Upper lobe of left lung (tissue), 6 donors: ENCODE measurements at regions not wholly inside any gene's neighbourhood (a gene's known extent, or its start where the extent isn't known, plus 50 kb on each side); places are given as distances from the start of the nearest gene placed in this dataset.

ENCODE experiments used
- ATAC-seq, 2 donors: fragments of 200-7000 bp; cut with Tn5 transposase; one replicate each; pipeline ENCODE4 v1.9.1; 2022; ENCODE audit warnings: mild to moderate bottlenecking in 2 of 2, moderate library complexity in 2 of 2; ENCODE audit not compliant: low FRiP score in 2 of 2
- DNase-seq, 2 donors: peaks; one replicate each; pipeline ENCODE4 v3.0.0-alpha.2; 2019 to 2020
- H3K27ac ChIP-seq, 4 donors: fragments of 200-600 bp; sonication (generic); one replicate each; pipeline ENCODE4 v1.5.1; 2016 to 2019
- H3K27me3 ChIP-seq, 4 donors: fragments of 200-600 bp; sonication (generic); one replicate each; pipeline ENCODE4 v1.5.1; 2017 to 2019
- H3K36me3 ChIP-seq, 4 donors: fragments of 200-600 bp; sonication (generic); one replicate each; pipeline ENCODE4 v1.5.1; 2016 to 2019
- H3K4me1 ChIP-seq, 4 donors: fragments of 200-600 bp; sonication (generic); one replicate each; pipeline ENCODE4 v1.5.1; 2018 to 2019
- H3K4me3 ChIP-seq, 4 donors: fragments of 200-600 bp; sonication (generic); one replicate each; pipeline ENCODE4 v1.5.1; 2017 to 2019; ENCODE audit warnings: mild to moderate bottlenecking in 2 of 4, moderate library complexity in 1 of 4
- H3K9me3 ChIP-seq, 4 donors: fragments of 200-600 bp; sonication (generic); one replicate each; pipeline ENCODE4 v1.5.1; 2018 to 2019
- CTCF ChIP-seq, 6 experiments: fragments of 450-650 bp in 4 of 6; fragments of 200-600 bp in 2 of 6; sonication (generic) in 2 of 6; IDR thresholded peaks; one replicate each; pipeline ENCODE4 v1.5.1; 2016 to 2019; ENCODE audit warnings: antibody characterized with exemption in 6 of 6
- EP300 ChIP-seq, 4 donors: sonication (generic); formaldehyde crosslinking; IDR thresholded peaks; one replicate each; pipeline ENCODE4 v1.5.1; 2017; ENCODE audit warnings: antibody characterized with exemption in 4 of 4, control low read depth in 2 of 4
- POLR2A ChIP-seq, 4 donors: fragments of 450-650 bp; IDR thresholded peaks; one replicate each; pipeline ENCODE4 v1.5.1; 2016 to 2017; ENCODE audit warnings: antibody characterized with exemption in 4 of 4, mild to moderate bottlenecking in 2 of 4
- POLR2AphosphoS5 ChIP-seq, 2 donors: sonication (generic); formaldehyde crosslinking; IDR thresholded peaks; one replicate each; pipeline ENCODE4 v1.5.1; 2017; ENCODE audit warnings: antibody characterized with exemption in 2 of 2
- WGBS, 2 donors: methylation state at CpG; one replicate each; pipeline ENCODE4 v1.1.5; 2017 to 2018; 5-methylcytosine and 5-hydroxymethylcytosine counted together
- donor health status: DM: no; HTN: no; CAD: no; lungs with moderate emphysema.
- donor health status: DM: no; HTN: yes; CAD: no; lungs with severe emphysema.

- Histone ChIP-seq H3K4me1 (no peaks in the 10 kb centered on the region), H3K9me3 (no peaks in the 10 kb centered on the region), H3K36me3 (no peaks in the 10 kb centered on the region), H3K4me3 (no peak overlapping the region), H3K27me3 (no peaks in the 10 kb centered on the region), H3K27ac (no peak overlapping the region)
- TF ChIP-seq POLR2AphosphoS5 (IDR thresholded peaks at IDR 0.05): no peak
- TF ChIP-seq POLR2A (IDR thresholded peaks at IDR 0.05): no peak
- TF ChIP-seq EP300 (IDR thresholded peaks at IDR 0.05): no peak
- no peak for TF ChIP-seq CTCF (IDR thresholded peaks at IDR 0.05)
- DNase-seq: no peak
- ATAC-seq: peak in 1 of 2 donors; percentile 9
- 86 to 92% methylated on average over 16 to 21 of the region's 21 CpGs for WGBS, 2 donors
Observed at GRCh38 chr20:57794600-57795341, 85.0 kb upstream of the PMEPA1 start.

GRCh38 chr20:57794036-57794435, 84.2 kb upstream of the PMEPA1 start:
- Histone ChIP-seq H3K27ac (no peak overlapping the region), H3K4me1 (no peaks in the 10 kb centered on the region), H3K9me3 (no peaks in the 10 kb centered on the region), H3K36me3 (no peaks in the 10 kb centered on the region), H3K4me3 (no peak overlapping the region), H3K27me3 (no peaks in the 10 kb centered on the region)
- WGBS, 2 donors: 92 to 94% methylated on average over 7 of the region's 7 CpGs
- TF ChIP-seq CTCF (IDR thresholded peaks at IDR 0.05) (no peak), EP300 (IDR thresholded peaks at IDR 0.05) (no peak), POLR2AphosphoS5 (IDR thresholded peaks at IDR 0.05) (no peak), POLR2A (IDR thresholded peaks at IDR 0.05) (no peak)
- ATAC-seq (no peak), DNase-seq (no peak)

GRCh38 chr20:57793421-57793820, 83.6 kb upstream of the PMEPA1 start:
- no peaks in the 10 kb centered on the region for H3K36me3 ChIP-seq
- 94% methylated on average over 3 to 9 of the region's 9 CpGs for WGBS, 2 donors
- no peak for TF ChIP-seq CTCF (IDR thresholded peaks at IDR 0.05)
- TF ChIP-seq POLR2AphosphoS5 (IDR thresholded peaks at IDR 0.05): no peak
- TF ChIP-seq EP300 (IDR thresholded peaks at IDR 0.05): no peak
- ATAC-seq: no peak
- no peak overlapping the region for H3K27ac ChIP-seq
- no peaks in the 10 kb centered on the region for H3K4me1 ChIP-seq
- peak in 1 of 2 donors; percentile 7 for DNase-seq
- no peaks in the 10 kb centered on the region for H3K27me3 ChIP-seq
- H3K4me3 ChIP-seq: no peak overlapping the region
- H3K9me3 ChIP-seq: no peaks in the 10 kb centered on the region

GRCh38 chr20:57792386-57793080, 82.7 kb upstream of the PMEPA1 start:
- Histone ChIP-seq H3K27me3 (no peaks in the 10 kb centered on the region), H3K9me3 (no peaks in the 10 kb centered on the region), H3K4me1 (no peaks in the 10 kb centered on the region), H3K27ac (no peak overlapping the region), H3K36me3 (no peaks in the 10 kb centered on the region), H3K4me3 (no peak overlapping the region)
- DNase-seq (peak; percentile 6 to 34), ATAC-seq (no peak)
- 86 to 87% methylated on average over 15 to 20 of the region's 20 CpGs for WGBS, 2 donors
- no peak for TF ChIP-seq POLR2AphosphoS5 (IDR thresholded peaks at IDR 0.05)

GRCh38 chr20:57791966-57792365, 82.2 kb upstream of the PMEPA1 start:
- Histone ChIP-seq H3K4me3 (no peak overlapping the region), H3K9me3 (no peaks in the 10 kb centered on the region), H3K36me3 (no peaks in the 10 kb centered on the region), H3K4me1 (no peaks in the 10 kb centered on the region), H3K27ac (no peak overlapping the region), H3K27me3 (no peaks in the 10 kb centered on the region)
- DNase-seq (peak in 1 of 2 donors; percentile 8), ATAC-seq (no peak)
- 51 to 58% methylated on average over 8 of the region's 8 CpGs for WGBS, 2 donors
- TF ChIP-seq POLR2AphosphoS5 (IDR thresholded peaks at IDR 0.05) (no peak), EP300 (IDR thresholded peaks at IDR 0.05) (no peak), POLR2A (IDR thresholded peaks at IDR 0.05) (no peak)
